ENCODE measurements at regions not wholly inside any gene's neighbourhood (a gene's known extent, or its start where the extent isn't known, plus 50 kb on each side); places are given as distances from the start of the nearest gene placed in this dataset.
A peak's percentile ranks its signal among the peaks of the same experiment; 100 is the strongest.

DNA sequence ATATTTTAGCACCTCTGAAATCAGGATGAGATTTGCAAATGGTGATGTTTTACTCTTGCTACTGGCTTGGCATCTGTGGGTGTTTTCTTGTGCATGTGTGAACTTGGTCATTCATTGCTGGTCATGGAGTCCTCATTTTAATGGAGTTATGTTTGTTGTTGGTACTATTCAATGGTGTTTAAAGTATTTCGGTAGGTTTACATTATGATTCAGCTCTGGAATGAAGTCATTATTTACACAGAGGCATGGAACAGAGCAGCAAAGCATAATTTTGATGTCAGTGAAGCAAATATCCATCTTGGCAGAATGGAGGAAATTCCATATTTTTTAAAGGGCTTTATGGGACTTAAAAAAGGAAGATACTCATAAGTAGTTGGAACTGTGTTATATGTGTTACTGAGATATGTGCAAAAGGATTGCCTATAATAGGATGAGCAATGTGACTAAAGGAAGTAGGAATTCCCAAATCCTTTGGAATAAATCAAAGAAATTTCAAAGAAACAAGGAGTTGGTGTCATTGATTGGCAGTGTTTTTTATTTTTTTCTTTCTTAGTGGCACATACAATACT, 147.4 kb downstream of the ACTBL2 start:
- DNase-seq (ENCODE audit: low read depth in 2 of 2), result peak in 1 of 2 experiments; percentile 28

DNA sequence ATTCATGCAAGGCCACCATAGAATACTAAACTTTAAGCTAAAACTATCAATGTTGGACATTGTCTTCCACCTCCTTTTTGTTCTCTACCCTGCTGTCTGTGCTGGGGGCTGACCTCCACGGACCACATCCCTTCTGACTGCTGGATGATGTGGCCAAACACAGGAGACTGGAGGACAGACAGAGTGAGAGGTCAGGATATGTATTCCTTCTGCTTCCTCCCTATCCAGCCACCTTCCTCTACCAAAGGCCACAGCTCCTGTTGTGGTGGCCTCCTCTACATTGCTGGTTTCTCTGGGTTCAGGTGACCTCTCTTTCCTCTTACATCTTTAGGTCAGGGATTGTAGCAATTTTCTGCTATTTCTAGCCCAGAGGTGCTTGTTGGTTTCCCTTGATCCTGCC, 148.1 kb downstream of the ACTBL2 start:
- no peak for DNase-seq (ENCODE audit: low read depth in 2 of 2)

DNA sequence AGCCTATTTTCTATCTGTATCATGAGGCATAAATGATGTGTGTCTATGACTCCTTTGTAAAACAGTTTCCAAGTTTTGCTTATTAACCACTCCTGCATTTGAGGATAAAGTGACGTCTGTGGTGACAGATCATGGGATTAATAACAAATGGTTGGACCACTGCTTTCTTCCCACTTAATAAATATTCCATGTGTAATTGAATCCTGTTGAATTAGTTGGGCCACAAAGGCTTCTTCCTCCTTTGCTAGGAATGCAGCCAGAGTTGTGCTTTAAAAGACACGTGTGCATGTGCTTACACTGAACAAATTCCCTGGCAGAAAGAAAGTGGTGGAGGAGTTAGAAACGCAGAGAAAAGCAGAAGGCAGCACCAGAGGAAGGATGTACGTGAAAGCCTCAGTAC, 150.2 kb downstream of the ACTBL2 start:
- peak; percentile 77 to 83 for DNase-seq (ENCODE audit: low read depth in 2 of 2)

DNA sequence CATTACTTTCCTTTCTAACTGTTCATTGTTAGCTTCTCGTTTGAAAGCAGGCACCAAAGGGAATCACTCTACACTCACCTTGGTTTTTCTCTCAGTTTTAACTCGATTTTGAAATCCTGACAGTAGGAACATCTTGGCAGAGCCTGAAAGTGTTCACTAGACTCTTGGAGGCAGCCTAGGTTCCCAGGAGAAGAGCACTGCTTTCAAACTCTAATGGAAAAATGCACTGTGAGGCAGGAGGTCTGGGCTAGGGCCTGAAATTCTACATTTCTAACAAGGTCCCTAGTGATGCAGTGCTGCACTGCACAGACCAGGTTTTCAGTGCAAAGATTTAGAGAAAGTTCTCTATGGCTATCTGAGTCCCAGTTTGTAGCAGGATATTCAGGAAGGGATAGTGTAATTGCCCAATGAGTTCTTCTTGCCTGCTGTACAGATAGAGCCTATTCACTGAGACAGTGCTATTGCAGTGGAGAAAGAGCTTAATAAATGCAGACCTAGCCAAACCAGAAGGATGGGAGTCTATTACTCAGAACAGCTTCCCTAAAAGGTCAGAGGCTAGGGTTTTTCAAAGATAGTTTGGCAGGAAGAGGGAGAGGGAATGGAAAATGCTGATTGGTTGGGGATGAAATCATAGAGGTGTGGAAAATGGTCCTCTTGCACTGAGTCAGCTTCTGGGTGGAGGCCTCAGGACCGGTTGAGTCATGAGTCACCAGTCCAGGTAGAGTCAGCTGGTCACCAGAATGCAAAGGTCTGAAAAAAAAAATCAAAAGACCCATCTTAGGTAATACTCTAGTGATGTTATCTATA, 153.9 kb downstream of the GPBP1 start:
- DNase-seq (ENCODE audit: low read depth in 2 of 2), result no peak

DNA sequence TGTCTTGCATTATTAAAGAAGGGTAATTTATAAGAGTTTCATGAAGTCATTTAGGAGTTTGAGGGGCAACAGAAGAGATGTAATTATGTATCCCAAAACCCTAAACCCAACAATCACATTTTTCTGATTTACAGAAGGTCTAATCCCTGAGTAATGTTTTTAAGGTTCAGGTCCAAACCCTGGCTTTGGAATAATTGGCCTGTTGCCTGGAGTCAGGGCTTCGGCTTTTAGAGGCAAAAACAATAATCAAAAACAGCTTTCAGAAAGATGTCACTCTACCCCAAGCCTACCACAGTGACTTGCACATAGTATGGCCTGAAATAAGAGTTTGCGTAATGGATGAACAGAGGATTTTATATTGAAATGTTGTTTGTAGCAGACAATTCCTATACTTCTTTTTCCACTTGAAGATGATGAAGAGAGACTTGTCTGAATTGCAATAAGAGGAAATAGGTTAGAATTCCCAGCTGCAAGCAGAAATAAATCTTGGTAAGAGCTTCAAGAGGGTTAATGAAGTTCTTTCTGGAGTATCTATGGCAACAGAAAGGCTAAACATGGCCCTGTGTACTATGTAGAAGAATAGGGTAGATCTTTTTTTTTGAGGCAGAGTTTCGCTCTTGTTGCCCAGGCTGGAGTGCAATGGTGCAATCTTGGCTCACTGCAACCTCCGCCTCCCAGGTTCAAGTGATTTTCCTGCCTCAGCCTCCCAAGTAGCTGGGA, 152.0 kb downstream of the GPBP1 start:
- DNase-seq (ENCODE audit: low read depth in 2 of 2), result peak; percentile 42 to 52

DNA sequence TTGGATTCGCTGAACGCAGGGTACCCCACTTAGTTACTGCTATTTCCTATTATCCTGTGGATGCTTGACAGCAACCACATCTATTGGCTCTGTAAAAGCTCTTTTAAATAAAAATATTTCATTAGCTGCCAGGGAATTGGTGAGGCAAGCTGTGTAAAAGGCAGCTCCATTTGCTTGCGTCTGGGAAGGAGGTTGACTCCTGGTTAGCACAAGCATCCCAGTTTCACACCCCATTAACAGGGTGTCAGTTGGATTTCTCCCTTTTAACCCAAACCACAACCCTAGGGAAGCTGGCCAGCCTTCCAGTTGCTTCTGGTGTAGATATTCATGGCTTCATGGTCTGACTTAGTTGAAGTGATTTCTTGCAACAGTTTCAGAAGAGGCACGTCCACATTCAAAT, 151.0 kb downstream of the GPBP1 start:
- peak; percentile 88 to 90 for DNase-seq (ENCODE audit: low read depth in 2 of 2)

DNA sequence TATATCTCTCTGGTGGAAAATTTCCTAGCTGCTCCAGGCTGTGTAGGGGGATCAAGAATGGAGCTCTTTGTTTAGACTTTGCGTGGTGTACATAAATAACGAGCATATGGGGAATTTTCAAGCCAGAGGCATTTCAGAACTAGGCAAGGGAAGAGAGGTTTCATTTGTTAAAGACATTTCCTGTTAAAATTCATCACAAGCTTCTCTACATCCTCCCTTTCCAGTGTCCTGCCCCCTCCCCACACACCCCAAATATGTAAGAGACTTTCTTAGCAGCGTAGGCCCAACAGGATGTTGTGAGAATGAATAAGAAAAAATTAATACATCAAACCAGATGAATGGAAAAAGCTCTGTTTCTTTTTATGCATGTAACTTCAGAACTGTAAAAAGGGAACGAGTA, 150.3 kb downstream of the GPBP1 start:
- peak in 1 of 2 experiments; percentile 16 for DNase-seq (ENCODE audit: low read depth in 2 of 2)

DNA sequence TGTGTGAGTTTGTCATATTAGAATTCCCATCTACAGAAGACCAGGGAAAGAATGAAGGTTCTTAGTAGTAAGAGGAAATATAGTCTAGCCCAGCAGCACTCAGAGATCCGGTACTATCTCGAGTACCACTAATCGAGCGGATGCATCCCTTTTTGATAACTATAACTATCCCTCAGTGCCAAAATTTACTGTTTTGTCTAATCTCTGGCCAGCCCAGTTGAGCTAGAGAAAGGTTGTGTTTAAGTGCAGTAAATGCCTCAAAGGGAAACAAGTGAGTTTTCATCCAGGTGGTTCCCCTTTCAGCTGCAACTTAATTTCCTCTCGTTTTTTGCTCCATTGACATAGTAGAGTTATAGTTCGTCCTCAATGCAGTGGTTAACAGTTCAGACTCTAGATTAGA, 146.7 kb downstream of the GPBP1 start:
- no peak for DNase-seq (ENCODE audit: low read depth in 2 of 2)

DNA sequence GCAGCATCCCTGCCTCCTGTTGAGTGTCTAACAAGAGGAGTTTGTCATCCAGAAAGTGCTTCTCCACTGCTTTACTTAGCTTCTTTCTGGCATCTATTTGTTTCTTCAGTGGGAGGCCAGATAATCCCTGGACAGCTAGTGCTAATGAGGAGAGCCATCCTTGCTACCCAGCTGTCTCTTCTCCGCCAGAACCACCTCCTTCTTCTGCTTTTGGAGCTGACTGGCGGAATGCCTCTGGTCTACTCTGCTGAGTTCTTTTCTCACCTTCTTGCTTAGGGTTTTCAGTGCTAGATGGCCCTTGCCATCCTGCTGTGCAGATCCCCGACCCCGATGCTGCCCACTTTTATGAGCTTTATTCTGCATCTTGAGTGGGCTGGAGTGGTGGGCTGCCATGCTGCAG, 145.8 kb downstream of the GPBP1 start:
- DNase-seq (ENCODE audit: low read depth in 2 of 2), result no peak

DNA sequence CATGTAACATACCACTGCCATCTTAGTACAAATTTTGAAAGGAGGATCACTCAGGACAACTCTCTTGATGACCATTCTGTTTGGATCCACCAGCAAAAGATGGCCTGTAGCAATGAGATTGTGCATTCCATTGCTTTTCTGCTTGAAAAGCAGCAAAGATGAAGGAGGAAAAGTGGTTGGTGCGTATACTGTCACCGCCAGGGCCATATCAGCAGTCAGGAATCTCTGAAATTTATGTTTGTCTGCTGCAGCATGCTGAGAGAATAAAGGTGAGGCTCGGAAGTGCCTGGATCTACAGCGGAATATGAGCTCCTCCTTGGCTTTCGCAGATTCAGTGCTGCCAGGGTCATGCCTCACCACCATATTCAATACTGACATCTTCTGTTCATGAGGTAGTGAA, 144.4 kb downstream of the GPBP1 start:
- no peak for DNase-seq (ENCODE audit: low read depth in 2 of 2)

DNA sequence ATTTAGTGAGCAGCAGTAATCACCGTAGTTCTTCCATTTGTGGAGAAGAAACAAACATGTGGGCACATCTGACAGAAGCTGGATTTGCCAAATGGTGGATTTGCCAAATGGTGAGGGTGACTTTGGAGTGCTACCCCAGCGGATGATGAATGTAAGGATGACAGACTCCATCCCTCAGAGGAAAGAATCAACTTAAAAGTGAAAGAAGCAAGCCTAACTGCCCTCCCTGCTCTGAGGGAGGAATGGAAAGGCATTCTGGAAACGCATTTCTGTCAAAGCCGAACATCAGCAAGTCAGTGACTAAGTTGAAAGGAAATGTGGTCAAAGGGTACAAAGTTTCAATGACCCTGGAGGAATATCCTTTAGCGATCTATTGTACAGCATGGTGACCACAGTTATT, 143.5 kb downstream of the GPBP1 start:
- no peak for DNase-seq (ENCODE audit: low read depth in 2 of 2)

DNA sequence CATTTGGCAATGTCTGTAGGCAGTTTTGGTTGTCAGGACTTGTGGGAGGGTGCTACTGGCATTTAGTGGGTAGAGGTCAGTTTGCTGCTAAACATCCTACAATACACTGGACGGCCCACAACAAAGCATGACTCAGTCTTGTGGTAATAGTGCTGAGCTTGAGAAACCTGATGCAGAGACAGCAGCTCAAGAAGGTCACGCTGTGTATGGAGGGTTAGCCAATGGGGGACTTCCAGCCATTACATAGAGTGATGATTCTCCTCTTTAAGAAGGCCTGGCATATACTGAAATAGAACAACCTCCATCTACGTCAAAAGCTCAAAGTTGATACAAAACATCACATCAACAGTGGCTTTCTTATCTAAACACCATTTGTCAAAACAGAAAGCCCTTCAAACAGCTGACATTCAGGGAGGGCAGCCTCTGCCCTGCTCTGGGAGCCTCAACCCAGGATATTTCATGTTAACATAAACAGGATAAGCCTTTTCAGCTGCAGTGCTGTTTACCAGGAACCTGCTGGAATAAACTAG, 143.0 kb downstream of the GPBP1 start:
- DNase-seq (ENCODE audit: low read depth in 2 of 2), result peak in 1 of 2 experiments; percentile 39

DNA sequence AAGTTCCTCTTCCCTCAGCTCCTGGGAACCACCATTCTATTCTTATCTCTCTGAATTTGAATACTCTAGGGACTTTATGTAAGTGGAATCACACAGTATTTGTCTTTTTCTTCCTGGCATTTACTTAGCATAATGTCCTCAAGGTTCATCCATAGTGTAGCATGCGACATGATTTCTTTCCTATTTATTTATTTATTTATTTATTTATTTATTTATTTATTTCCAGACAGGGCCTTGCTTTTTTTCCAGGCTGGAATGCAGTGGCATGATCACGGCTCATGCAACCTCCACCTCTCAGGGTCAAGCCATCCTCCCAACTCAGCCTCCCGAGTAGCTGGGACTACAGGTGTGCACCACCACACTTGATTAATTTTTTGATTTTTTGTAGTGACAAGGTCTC, 142.1 kb downstream of the GPBP1 start:
- DNase-seq (ENCODE audit: low read depth in 2 of 2), result no peak

Measured in fibroblast of skin of left biceps (primary cell).